ENCODE measurements at regions not wholly inside any gene's neighbourhood (a gene's known extent, or its start where the extent isn't known, plus 50 kb on each side); places are given as distances from the start of the nearest gene placed in this dataset.

GRCh38 chr2:125553768-125554167, 1102.2 kb upstream of the GYPC start (continued):
- TF ChIP-seq STAT6 (CRISPR knock-in tag; conservative IDR thresholded peaks at IDR 0.05; ENCODE audit: low read depth) = no peak

- ChIA-PET POLR2A (no interaction called here), CTCF (no interaction called here)
- no peak overlapping the region for H3K4me3 Mint-ChIP-seq
- no peak for TF ChIP-seq MYBL2 (CRISPR knock-in tag; IDR thresholded peaks at IDR 0.05)
- DNase-seq (ENCODE audit: low spot score) = no peak
- no peaks in the 10 kb centered on the region for H3K27me3 Mint-ChIP-seq (ENCODE audit: low read depth)
- H3K9me3 Mint-ChIP-seq = peaks cover 47% of the 10 kb centered on the region
- H3K27ac Mint-ChIP-seq = no peak overlapping the region
- H3K36me3 Mint-ChIP-seq = peaks cover 14% of the 10 kb centered on the region
- H3K4me1 Mint-ChIP-seq = no peaks in the 10 kb centered on the region
- no peak for ATAC-seq
Observed at GRCh38 chr2:125554956-125555355, 1101.0 kb upstream of the GYPC start.

DNA sequence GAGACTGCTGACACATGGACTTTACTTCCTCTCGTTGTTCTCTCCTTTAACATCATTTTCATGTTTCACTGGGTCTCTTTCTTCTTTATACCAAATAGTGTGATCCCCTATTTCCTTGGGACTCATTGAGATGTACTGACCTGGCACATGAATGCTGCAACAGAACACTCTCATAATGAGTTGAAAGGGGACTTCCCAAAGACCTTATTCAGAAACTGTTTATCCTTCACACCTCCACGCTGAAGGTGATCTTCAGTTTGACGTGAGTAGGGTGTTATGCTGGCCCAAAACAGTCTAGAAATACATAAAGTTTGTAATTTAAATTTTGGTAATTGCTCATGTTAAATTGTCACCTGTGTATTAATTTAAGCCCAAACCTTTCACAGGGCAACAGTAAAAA, 1096.8 kb upstream of the GYPC start:
- DNase-seq (ENCODE audit: low spot score) (no peak), ATAC-seq (no peak)
- peaks cover 13% of the 10 kb centered on the region for H3K36me3 Mint-ChIP-seq
- CTCF ChIA-PET = no interaction called here
- no peaks in the 10 kb centered on the region for H3K27me3 Mint-ChIP-seq (ENCODE audit: low read depth)
- H3K4me1 Mint-ChIP-seq = peaks cover under 1% of the 10 kb centered on the region
- peaks cover 45% of the 10 kb centered on the region for H3K9me3 Mint-ChIP-seq
- no peak overlapping the region for H3K4me3 Mint-ChIP-seq
- no peak overlapping the region for H3K27ac Mint-ChIP-seq
- POLR2A ChIA-PET = no interaction called here
- TF ChIP-seq, protein P1, sequence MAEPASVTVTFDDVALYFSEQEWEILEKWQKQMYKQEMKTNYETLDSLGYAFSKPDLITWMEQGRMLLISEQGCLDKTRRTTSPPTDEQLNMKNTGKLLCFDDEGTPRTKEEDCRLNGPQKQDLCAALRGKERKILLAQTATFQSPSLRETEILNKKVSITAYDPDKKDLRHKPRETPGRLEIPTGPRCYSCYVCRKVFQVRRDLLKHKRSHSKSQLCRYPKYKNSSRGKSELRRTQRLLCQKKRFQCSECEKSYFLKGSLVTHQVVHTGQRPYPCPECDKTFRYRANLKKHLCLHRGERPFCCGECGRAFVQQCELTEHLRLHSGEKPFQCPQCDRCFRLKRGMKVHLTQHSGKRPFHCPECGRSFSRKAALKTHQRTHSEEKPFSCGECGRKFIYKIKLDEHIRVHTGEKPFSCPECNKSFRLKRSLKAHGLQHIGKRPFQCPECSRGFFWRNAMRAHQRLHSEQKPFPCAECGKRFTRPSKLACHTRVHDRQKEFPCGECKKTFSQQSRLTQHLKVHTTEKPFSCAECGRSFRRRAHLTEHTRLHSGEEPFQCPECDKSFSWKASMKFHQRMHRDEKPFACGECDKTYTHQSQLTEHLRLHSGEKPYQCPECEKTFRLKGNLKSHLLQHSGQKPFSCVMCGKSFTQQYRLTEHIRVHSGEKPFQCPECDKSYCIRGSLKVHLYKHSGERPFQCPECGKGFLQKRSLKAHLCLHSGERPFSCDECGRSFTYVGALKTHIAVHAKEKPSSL (CRISPR knock-in tag; conservative IDR thresholded peaks at IDR 0.05) = no peak
- TF ChIP-seq ERG (CRISPR knock-in tag; IDR thresholded peaks at IDR 0.05) (no peak), ZNF423 (CRISPR knock-in tag; IDR thresholded peaks at IDR 0.05) (no peak), TCF7 (CRISPR knock-in tag; IDR thresholded peaks at IDR 0.05; ENCODE audit: low read depth) (no peak), EMX1 (CRISPR knock-in tag; IDR thresholded peaks at IDR 0.05) (no peak), NR1H2 (CRISPR knock-in tag; IDR thresholded peaks at IDR 0.05) (no peak), MLX (CRISPR knock-in tag; IDR thresholded peaks at IDR 0.05) (no peak), ZNF317 (CRISPR knock-in tag; IDR thresholded peaks at IDR 0.05; ENCODE audit: borderline replicate concordance, low read depth) (no peak), FOXP1 (CRISPR knock-in tag; IDR thresholded peaks at IDR 0.05; ENCODE audit: borderline replicate concordance) (no peak), NFATC4 (CRISPR knock-in tag; IDR thresholded peaks at IDR 0.05) (no peak), ESRRA (CRISPR knock-in tag; IDR thresholded peaks at IDR 0.05; ENCODE audit: borderline replicate concordance) (no peak), CREB1 (CRISPR knock-in tag; IDR thresholded peaks at IDR 0.05) (no peak), FOXJ3 (CRISPR knock-in tag; IDR thresholded peaks at IDR 0.05; ENCODE audit: borderline replicate concordance) (no peak), GABPB1 (CRISPR knock-in tag; IDR thresholded peaks at IDR 0.05) (no peak), SOX15 (CRISPR knock-in tag; IDR thresholded peaks at IDR 0.05) (no peak), ZNF232 (CRISPR knock-in tag; IDR thresholded peaks at IDR 0.05) (no peak)
- TF ChIP-seq, protein P2, sequence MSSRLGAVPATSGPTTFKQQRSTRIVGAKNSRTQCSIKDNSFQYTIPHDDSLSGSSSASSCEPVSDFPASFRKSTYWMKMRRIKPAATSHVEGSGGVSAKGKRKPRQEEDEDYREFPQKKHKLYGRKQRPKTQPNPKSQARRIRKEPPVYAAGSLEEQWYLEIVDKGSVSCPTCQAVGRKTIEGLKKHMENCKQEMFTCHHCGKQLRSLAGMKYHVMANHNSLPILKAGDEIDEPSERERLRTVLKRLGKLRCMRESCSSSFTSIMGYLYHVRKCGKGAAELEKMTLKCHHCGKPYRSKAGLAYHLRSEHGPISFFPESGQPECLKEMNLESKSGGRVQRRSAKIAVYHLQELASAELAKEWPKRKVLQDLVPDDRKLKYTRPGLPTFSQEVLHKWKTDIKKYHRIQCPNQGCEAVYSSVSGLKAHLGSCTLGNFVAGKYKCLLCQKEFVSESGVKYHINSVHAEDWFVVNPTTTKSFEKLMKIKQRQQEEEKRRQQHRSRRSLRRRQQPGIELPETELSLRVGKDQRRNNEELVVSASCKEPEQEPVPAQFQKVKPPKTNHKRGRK (CRISPR knock-in tag; IDR thresholded peaks at IDR 0.05; ENCODE audit: borderline replicate concordance) = no peak
- TF ChIP-seq, protein P3, sequence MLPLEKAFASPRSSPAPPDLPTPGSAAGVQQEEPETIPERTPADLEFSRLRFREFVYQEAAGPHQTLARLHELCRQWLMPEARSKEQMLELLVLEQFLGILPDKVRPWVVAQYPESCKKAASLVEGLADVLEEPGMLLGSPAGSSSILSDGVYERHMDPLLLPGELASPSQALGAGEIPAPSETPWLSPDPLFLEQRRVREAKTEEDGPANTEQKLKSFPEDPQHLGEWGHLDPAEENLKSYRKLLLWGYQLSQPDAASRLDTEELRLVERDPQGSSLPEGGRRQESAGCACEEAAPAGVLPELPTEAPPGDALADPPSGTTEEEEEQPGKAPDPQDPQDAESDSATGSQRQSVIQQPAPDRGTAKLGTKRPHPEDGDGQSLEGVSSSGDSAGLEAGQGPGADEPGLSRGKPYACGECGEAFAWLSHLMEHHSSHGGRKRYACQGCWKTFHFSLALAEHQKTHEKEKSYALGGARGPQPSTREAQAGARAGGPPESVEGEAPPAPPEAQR (CRISPR knock-in tag; IDR thresholded peaks at IDR 0.05) = no peak
- TF ChIP-seq, protein P4, sequence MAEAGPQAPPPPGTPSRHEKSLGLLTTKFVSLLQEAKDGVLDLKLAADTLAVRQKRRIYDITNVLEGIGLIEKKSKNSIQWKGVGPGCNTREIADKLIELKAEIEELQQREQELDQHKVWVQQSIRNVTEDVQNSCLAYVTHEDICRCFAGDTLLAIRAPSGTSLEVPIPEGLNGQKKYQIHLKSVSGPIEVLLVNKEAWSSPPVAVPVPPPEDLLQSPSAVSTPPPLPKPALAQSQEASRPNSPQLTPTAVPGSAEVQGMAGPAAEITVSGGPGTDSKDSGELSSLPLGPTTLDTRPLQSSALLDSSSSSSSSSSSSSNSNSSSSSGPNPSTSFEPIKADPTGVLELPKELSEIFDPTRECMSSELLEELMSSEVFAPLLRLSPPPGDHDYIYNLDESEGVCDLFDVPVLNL (CRISPR knock-in tag; IDR thresholded peaks at IDR 0.05; ENCODE audit: borderline replicate concordance, low read depth) = no peak

All from WTC11 (cell line).